HUES48 (cell line): ENCODE measurements at regions not wholly inside any gene's neighbourhood (a gene's known extent, or its start where the extent isn't known, plus 50 kb on each side); places are given as distances from the start of the nearest gene placed in this dataset.
"Not testable (repeated sequence)": the region's sequence is repeated elsewhere in the genome, so short reads cannot be mapped to it uniquely, and the experiment has no call there.

ENCODE experiments used
- H3K27ac ChIP-seq: one replicate; pipeline ENCODE4 v1.7.0; 2013; ENCODE audit warnings: low read depth, low read length, inconsistent platforms
- H3K27me3 ChIP-seq: 2 replicates; pipeline ENCODE4 v1.6.1; 2013; ENCODE audit warnings: mild to moderate bottlenecking, low read length; ENCODE audit not compliant: control insufficient read depth, insufficient read depth
- H3K36me3 ChIP-seq: 2 replicates; pipeline ENCODE4 v1.6.1; 2013; ENCODE audit warnings: low read length; ENCODE audit not compliant: control insufficient read depth, insufficient read depth
- H3K4me1 ChIP-seq: 2 replicates; pipeline ENCODE4 v1.6.1; 2013; ENCODE audit warnings: mild to moderate bottlenecking, low read length; ENCODE audit not compliant: control insufficient read depth, insufficient read depth
- H3K4me3 ChIP-seq: 2 replicates; pipeline ENCODE4 v1.5.1; 2013; ENCODE audit warnings: mild to moderate bottlenecking, low read depth, low read length
- H3K9ac ChIP-seq: 2 replicates; pipeline ENCODE4 v1.6.1; 2013; ENCODE audit warnings: mild to moderate bottlenecking, low read depth, low read length, moderate library complexity
- H3K9me3 ChIP-seq: 2 replicates; pipeline ENCODE4 v1.6.1; 2013; ENCODE audit warnings: low read length; ENCODE audit not compliant: control insufficient read depth, insufficient read depth

DNA sequence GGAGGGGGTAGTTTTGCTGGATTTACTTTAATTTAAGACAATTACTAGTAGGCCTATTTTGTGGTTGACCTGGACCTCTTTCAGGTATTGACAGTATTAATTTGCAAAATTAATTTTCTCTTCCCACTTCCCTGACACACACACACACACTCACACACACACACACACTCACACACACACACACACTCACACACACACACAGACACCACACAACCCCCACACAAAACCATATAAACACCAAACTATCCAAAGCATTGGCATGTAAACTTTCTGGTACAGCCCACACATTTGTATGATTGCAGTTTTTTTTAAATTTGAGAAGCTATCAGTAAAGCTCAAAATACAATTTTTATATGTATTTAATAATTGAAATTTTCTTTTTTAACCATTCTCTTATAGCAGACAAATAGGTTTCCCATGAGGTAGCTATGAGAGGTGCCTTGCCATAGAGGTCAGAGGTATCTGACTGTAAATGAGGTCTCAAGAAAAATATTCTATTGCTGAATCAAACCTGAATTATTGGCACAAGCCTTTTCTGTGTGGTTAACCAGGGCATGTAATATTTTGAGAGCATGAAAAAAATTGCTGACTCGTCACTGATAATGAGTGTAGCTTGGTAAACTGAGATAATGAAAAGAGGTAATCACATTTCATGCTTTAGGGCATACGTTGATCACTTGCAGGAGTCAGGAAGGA, 306.5 kb downstream of the GATA3 start:
- Histone ChIP-seq H3K36me3 (no peaks in the 10 kb centered on the region), H3K4me1 (no peaks in the 10 kb centered on the region), H3K27me3 (no peaks in the 10 kb centered on the region), H3K9ac (no peak overlapping the region), H3K9me3 (no peaks in the 10 kb centered on the region), H3K27ac (no peak overlapping the region), H3K4me3 (no peak overlapping the region)

DNA sequence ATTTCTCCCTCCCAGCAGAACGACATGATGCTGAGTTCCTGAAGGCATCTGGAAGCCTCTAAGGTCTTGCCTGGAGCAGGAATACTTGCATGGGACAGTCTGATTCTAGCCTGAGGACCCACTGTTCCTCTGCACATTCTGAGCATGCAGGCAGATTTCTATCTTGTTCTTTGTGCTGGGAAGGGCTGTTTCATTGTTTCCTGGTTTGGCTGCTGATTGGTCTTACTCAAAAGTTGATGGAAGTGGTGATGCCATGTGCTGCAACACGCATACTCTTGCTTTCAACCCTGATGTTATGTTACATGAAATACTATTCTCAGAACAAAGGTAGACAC, 307.0 kb downstream of the GATA3 start:
- H3K27me3 ChIP-seq: no peaks in the 10 kb centered on the region
- no peaks in the 10 kb centered on the region for H3K36me3 ChIP-seq

DNA sequence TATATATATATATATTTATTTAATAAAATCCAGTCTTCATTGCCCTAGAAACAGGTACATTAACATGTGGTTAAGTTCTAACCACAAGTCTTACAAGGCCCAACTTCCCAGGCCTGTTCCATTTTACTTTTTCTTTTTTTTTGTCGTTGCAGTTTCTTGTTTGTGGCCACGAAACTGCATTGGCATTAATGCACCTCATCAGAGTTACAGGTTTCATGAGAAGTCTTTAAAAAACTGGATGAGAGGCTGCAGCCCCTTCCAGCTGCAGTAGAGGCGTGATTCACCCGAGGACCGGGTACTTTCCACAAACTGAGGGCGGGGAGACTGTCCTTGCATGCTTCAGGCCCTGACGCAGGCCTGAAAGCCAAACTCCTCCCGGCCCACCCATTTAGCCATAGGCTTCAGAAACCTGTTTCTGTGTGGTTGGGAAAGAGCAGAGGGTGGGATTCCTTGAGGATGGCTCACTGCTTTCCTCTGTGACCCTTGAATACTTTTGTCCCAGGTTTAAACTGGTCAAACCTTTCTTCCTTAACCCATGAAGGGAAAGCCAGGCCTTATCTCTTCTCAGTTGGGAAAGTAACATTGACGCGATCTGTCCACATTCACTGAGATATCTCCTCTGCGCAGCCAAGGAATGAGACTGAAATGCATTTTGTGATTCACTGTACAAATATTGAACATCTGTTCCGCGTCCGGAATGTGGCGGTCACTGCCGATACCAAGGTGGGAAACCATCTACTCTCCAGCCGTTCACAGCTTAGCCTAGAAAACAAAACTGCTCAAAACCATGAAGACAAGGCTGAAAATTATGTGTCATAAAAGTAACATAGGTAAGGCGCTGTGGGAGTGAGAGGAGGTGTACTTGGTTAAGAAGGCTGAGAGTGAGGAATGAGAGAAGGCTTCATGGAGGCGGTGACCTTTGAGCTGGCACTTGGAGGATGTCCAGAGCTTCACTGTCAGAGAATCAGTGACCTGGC, 311.7 kb downstream of the GATA3 start:
- no peaks in the 10 kb centered on the region for H3K4me1 ChIP-seq
- H3K9me3 ChIP-seq: no peaks in the 10 kb centered on the region
- H3K9ac ChIP-seq: no peak overlapping the region
- no peak overlapping the region for H3K27ac ChIP-seq
- H3K4me3 ChIP-seq: no peak overlapping the region
- H3K36me3 ChIP-seq: no peaks in the 10 kb centered on the region
- no peaks in the 10 kb centered on the region for H3K27me3 ChIP-seq

More for the DNA sequence above, 307.0 kb downstream of the GATA3 start:
- H3K27ac ChIP-seq: no peak overlapping the region
- H3K9ac ChIP-seq: no peak overlapping the region
- H3K9me3 ChIP-seq: no peaks in the 10 kb centered on the region
- no peak overlapping the region for H3K4me3 ChIP-seq
- no peaks in the 10 kb centered on the region for H3K4me1 ChIP-seq

DNA sequence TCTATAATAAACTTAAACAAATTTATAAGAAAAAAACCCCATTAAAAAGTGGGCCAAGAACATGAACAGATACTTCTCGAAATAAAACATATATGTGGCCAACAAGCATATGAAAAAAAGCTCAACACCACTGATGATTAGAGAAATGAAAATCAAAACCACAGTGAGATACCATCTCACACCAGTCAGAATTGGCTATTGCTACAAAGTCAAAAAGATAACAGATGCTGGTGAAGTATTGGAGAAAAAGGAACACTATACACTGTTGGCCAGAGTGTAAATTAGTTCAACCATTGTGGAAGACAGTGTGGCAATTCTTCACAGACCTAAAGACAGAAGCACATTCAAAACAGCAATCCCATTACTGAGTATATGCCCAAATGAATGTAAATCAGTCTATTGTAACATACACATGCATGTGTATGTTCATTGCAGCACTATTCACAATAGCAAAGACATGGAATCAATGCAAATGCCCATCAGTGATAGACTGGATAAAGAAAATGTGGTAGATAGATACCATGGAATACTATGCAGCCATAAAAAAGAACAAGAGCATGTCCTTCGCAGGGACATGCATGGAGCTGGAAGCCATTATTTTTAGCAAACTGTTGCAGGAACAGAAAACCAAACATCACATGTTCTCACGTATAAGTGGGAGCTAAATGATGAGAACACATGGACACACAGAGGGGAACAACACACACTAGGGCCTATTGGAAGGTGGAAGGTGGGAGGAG, 313.4 kb downstream of the GATA3 start:
- not testable (repeated sequence) for H3K4me3 ChIP-seq, H3K27ac ChIP-seq, H3K4me1 ChIP-seq, H3K27me3 ChIP-seq, H3K36me3 ChIP-seq, H3K9ac ChIP-seq, H3K9me3 ChIP-seq

DNA sequence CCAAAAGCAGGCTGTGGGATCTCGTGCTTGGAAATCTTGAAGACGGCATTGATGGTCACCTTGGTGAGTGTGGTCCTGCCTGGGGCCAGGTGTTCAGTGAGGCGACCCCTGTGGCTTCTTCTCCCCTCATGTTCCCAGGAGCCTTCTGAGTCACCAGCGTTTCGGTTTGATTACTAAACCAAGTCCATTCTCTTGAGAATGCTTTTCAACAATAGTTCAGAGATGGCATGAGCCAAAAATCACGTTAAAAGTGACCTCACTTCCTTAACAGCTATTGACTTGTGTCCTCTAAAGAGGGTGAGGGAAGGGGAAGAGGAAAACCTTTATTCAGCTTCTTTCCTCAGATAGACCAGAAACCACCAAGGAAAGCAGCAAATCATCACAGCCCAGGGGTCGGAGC, 315.2 kb downstream of the GATA3 start:
- no peak overlapping the region for H3K4me3 ChIP-seq
- H3K4me1 ChIP-seq: no peaks in the 10 kb centered on the region
- H3K9ac ChIP-seq: no peak overlapping the region
- no peaks in the 10 kb centered on the region for H3K36me3 ChIP-seq
- H3K9me3 ChIP-seq: no peaks in the 10 kb centered on the region
- H3K27me3 ChIP-seq: no peaks in the 10 kb centered on the region
- no peak overlapping the region for H3K27ac ChIP-seq

DNA sequence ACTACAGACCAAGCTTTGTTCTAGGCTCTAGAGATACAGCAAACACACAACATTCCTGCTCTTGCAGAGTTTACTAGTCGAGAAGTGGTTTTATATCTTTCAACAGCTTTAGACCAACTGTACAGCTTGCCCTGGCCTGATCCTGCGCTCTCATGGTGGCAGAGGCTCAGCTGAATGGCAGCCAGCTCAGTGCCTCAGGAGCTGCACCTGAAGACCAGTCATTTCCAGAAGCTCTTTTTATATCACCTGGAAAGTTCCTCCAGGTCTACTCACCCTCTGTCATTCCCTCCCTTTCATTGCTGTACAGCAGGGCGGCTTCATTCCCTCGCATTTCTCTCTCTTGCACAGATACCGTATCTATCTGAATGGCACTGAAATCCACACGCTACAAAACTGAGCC, 319.8 kb downstream of the GATA3 start:
- Histone ChIP-seq H3K9ac (no peak overlapping the region), H3K36me3 (no peaks in the 10 kb centered on the region), H3K4me3 (no peak overlapping the region), H3K9me3 (no peaks in the 10 kb centered on the region), H3K4me1 (peaks cover 12% of the 10 kb centered on the region), H3K27ac (no peak overlapping the region), H3K27me3 (no peaks in the 10 kb centered on the region)

DNA sequence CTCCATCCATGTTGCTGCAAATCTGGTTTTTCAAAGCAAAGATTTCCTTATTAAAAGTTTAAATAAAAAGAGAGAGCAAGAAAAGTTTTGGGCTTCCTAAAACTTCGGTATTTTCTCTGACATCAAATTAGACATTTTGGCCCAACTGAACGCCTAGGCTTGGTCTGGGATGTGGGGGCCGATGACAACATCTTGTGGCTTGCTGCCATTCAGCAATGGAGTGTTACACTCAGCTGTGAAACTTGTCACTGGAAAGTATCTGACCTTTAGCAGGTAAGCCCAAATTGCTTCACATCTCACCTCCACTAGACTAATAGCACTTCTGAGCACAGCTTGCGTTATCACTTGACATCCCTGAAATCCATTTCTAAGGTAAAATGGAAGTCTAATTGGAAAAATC, 320.6 kb downstream of the GATA3 start:
- Histone ChIP-seq H3K4me3 (no peak overlapping the region), H3K9me3 (no peaks in the 10 kb centered on the region), H3K36me3 (no peaks in the 10 kb centered on the region), H3K4me1 (peaks cover 12% of the 10 kb centered on the region), H3K27ac (no peak overlapping the region), H3K27me3 (no peaks in the 10 kb centered on the region), H3K9ac (no peak overlapping the region)

DNA sequence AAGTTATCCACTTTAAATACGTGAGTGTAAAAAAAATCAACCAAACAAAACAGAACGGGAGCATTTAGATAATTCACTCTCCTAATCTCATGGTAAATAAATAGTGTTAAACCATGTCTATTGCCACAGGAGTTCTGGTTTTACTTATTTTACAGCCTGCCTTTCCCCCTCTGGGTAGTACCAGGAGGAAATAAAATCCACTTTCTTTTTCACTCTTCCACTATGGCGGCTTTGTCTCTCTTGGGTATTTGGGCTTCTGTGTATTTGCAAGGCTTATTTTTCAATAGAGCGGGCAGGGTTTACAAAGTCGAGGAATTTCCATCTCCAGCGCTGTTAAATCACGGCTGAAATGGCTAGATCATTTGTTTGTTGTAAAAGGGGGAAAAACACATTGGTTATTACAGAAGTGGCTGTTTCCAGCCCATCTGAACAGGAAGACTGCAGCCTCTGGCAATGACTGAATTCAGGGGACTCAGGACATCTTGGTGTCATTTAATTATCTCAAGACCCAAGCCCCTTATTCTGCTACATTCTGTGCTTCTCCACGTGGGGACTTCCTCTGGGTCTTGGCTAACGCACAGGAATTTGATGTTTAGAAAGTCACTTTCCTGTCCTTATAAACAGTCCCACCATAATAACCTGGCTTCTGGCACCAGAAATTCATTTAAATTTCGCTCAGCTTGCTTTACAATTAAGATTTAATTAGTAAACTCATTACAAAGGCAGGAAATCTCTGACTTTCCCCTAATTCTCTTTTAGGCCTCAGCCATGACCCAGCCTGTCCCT, 323.9 kb downstream of the GATA3 start:
- no peaks in the 10 kb centered on the region for H3K36me3 ChIP-seq
- H3K9ac ChIP-seq: no peak overlapping the region
- no peak overlapping the region for H3K4me3 ChIP-seq
- H3K9me3 ChIP-seq: no peaks in the 10 kb centered on the region
- H3K27me3 ChIP-seq: no peaks in the 10 kb centered on the region
- no peak overlapping the region for H3K27ac ChIP-seq
- H3K4me1 ChIP-seq: peaks cover 12% of the 10 kb centered on the region

DNA sequence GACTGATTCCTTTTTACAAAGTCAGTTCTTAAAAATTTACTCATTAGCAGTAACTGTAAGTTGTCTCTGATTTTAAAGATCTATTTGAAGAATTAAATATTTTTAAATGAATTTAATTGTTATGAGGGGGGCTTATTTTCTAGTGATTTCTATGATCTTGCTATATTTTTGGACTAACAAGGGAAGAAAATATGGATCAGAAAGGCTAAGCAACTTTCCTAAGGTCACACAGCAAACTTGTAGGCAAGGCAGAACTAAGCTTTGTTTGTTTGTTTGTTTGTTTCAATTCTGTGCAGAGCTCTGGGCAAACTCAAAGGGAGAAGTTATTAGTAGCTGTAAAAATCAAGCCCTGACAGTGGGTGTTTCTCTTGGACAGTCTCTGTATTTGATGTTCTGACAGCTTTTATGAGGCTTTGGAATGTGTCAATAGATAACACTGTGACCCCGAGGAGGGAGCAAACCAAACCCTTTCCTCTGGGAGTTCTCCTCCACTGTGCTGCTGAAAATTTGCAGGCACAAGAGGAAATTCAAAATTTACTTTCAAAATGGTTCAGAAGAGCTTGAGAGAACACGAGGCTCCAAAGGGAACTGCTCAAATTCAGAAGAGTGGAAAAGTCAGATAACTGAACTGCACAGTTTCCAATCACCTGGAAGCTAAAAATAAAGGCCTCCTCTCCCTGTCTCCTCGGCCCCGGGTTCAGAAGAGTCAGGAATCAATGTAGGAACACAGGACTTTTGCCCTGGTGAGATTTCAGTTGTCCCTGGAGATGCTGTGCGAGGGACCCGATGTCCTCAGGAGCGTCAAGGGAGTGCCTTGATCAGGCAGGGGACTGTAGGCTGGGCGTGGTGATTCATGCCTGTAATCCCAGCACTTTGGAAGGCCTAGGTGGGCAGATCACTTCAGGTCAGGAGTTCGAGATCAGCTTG, 325.7 kb downstream of the GATA3 start:
- no peaks in the 10 kb centered on the region for H3K9me3 ChIP-seq
- H3K4me1 ChIP-seq: peaks cover 12% of the 10 kb centered on the region
- no peaks in the 10 kb centered on the region for H3K27me3 ChIP-seq
- H3K27ac ChIP-seq: no peak overlapping the region
- H3K36me3 ChIP-seq: no peaks in the 10 kb centered on the region
- H3K4me3 ChIP-seq: no peak overlapping the region
- H3K9ac ChIP-seq: no peak overlapping the region
